T-cell (primary cell): ENCODE measurements at regions not wholly inside any gene's neighbourhood (a gene's known extent, or its start where the extent isn't known, plus 50 kb on each side); places are given as distances from the start of the nearest gene placed in this dataset.
A peak's percentile ranks its signal among the peaks of the same experiment; 100 is the strongest.

Experiments used
- ATAC-seq, 4 experiments: fragments of 200-7000 bp in 3 of 4; fragments of 150-1000 bp in 1 of 4; cut with Tn5 transposase; replicated peaks in 1 of 4; 1 replicate in 3 of 4; 2 replicates in 1 of 4; pipeline ENCODE4 v1.10.0; 2021; ENCODE audit warnings: moderate library complexity in 3 of 4, mild to moderate bottlenecking in 2 of 4, moderate number of reproducible peaks in 1 of 4
- CTCF ChIA-PET, 2 donors: fragments of 300-600 bp; sonication (Branson Sonifier 250); formaldehyde crosslinking; loops; one replicate each; lab custom pipeline; 2022; ENCODE audit warnings: antibody characterized with exemption in 2 of 2; lab: Charles Lee
- POLR2A ChIA-PET, 2 donors: fragments of 300-600 bp; sonication (Branson Sonifier 250); formaldehyde crosslinking; loops; one replicate each; lab custom pipeline; 2022; ENCODE audit warnings: antibody characterized with exemption in 2 of 2; lab: Charles Lee
- DNase-seq, 35 experiments: peaks; one replicate each; pipeline versions ENCODE4 v3.0.0 to v3.0.0-alpha.2; 2013 to 2023
- H3K27ac ChIP-seq: one replicate; pipeline ENCODE4 v1.5.1; 2013; ENCODE audit warnings: low read length
- H3K27me3 ChIP-seq, 2 experiments: replicated peaks in 1 of 2; 1 replicate in 1 of 2; 2 replicates in 1 of 2; pipeline versions ENCODE4 v1.6.1 to v1.7.0; 2013; ENCODE audit warnings: low read length in 1 of 2, mixed read lengths in 1 of 2; ENCODE audit not compliant: control insufficient read depth in 2 of 2, insufficient read depth in 2 of 2; ENCODE audit errors: extremely low read depth in 1 of 2
- H3K36me3 ChIP-seq, 2 donors: 1 replicate in 1 of 2; 2 replicates in 1 of 2; pipeline versions ENCODE4 v1.6.1 to v1.7.0; 2013; ENCODE audit warnings: low read length in 1 of 2; ENCODE audit not compliant: control insufficient read depth in 2 of 2, insufficient read depth in 1 of 2; ENCODE audit errors: extremely low read depth in 1 of 2
- H3K4me1 ChIP-seq, 2 experiments: 1 replicate in 1 of 2; 2 replicates in 1 of 2; pipeline versions ENCODE4 v1.6.1 to v1.7.0; 2013; ENCODE audit warnings: low read length in 2 of 2, mixed read lengths in 1 of 2; ENCODE audit not compliant: insufficient read depth in 2 of 2, control insufficient read depth in 1 of 2; ENCODE audit errors: extremely low read depth in 1 of 2
- H3K4me3 ChIP-seq, 2 donors: 1 replicate in 1 of 2; 2 replicates in 1 of 2; pipeline versions ENCODE4 v1.5.1 to v1.7.0; 2013; ENCODE audit warnings: mild to moderate bottlenecking in 2 of 2, low read length in 1 of 2, moderate library complexity in 1 of 2; ENCODE audit not compliant: control insufficient read depth in 1 of 2; ENCODE audit errors: extremely low read depth in 1 of 2
- H3K9me3 ChIP-seq: 2 replicates; pipeline ENCODE4 v1.7.0; 2013
- H3K27ac Mint-ChIP-seq, 2 donors: one replicate each; pipeline ENCODE4 v1.8.0; 2020 to 2021; ENCODE audit warnings: mild to moderate bottlenecking in 2 of 2, mixed read lengths in 2 of 2
- H3K27me3 Mint-ChIP-seq, 2 donors: one replicate each; pipeline ENCODE4 v1.8.0; 2021 to 2022; ENCODE audit warnings: mixed read lengths in 2 of 2
- H3K36me3 Mint-ChIP-seq: one replicate; pipeline ENCODE4 v1.8.0; 2021; ENCODE audit warnings: mixed read lengths
- H3K4me1 Mint-ChIP-seq, 3 donors: one replicate each; pipeline ENCODE4 v1.8.0; 2020 to 2022; ENCODE audit warnings: mixed read lengths in 3 of 3, mild to moderate bottlenecking in 1 of 3
- H3K4me3 Mint-ChIP-seq, 3 donors: one replicate each; pipeline ENCODE4 v1.8.0; 2020 to 2022; ENCODE audit warnings: mild to moderate bottlenecking in 3 of 3, mixed read lengths in 3 of 3, moderate library complexity in 3 of 3
- H3K9me3 Mint-ChIP-seq, 3 donors: one replicate each; pipeline ENCODE4 v1.8.0; 2020 to 2022; ENCODE audit warnings: mixed read lengths in 3 of 3
- WGBS: methylation state at CpG from one replicate; pipeline ENCODE4 v1.1.5; 2013; ENCODE audit warnings: missing lambda C conversion rate; ENCODE audit not compliant: insufficient coverage; 5-methylcytosine and 5-hydroxymethylcytosine counted together

DNA sequence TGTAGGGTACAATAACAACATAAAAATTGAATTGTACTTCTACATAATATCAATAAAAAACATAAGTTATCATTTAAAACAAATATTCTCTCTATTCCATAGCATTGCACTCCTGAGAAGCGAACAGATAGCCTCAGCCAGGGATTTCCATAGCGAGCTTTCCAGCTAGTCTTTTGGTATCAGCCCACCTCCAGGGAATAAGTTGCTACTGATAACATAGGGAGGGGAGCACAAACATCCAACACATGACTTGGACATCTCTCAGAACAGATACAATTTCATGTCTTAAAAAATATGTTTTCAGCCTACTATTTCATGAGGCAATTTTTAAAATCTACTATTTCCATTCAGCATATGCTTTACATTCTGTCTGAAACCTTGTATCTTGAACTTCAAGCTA lies 804.4 kb upstream of the RAB6C start:
- ChIA-PET CTCF (interaction anchor here in 1 of 2 donors (0.6 kb wide), 1 partner anchor 58 kb away, joined by 3 read pairs; no protein-coding TSS in a partner anchor), POLR2A (no interaction called here)
- Mint-ChIP-seq H3K9me3 (peaks cover 0 to 3% (median 0%) of the 10 kb centered on the region in 3 donors), H3K4me1 (no peaks in the 10 kb centered on the region), H3K27me3 (no peaks in the 10 kb centered on the region), H3K4me3 (no peak overlapping the region), H3K36me3 (no peaks in the 10 kb centered on the region), H3K27ac (no peak overlapping the region)
- DNase-seq (no peak), ATAC-seq (no peak)
- Histone ChIP-seq H3K4me3 (no peak overlapping the region), H3K27ac (no peak overlapping the region), H3K9me3 (no peaks in the 10 kb centered on the region), H3K27me3 (no peaks in the 10 kb centered on the region), H3K36me3 (no peaks in the 10 kb centered on the region), H3K4me1 (no peaks in the 10 kb centered on the region)
- no CpG with 5 or more reads among the region's 2 CpGs for WGBS

GRCh38 chr2:129176375-129176774 lies 803.1 kb upstream of the RAB6C start:
- H3K27me3 Mint-ChIP-seq: no peaks in the 10 kb centered on the region
- ChIA-PET POLR2A (no interaction called here), CTCF (no interaction called here)
- ATAC-seq (no peak), DNase-seq (no peak)
- H3K27ac Mint-ChIP-seq: no peak overlapping the region
- Histone ChIP-seq H3K9me3 (no peaks in the 10 kb centered on the region), H3K27me3 (no peaks in the 10 kb centered on the region), H3K4me3 (no peak overlapping the region), H3K4me1 (no peaks in the 10 kb centered on the region), H3K27ac (no peak overlapping the region), H3K36me3 (no peaks in the 10 kb centered on the region)
- H3K4me3 Mint-ChIP-seq: no peak overlapping the region
- WGBS: 67% methylated on average over 5 of the region's 5 CpGs
- no peaks in the 10 kb centered on the region for H3K4me1 Mint-ChIP-seq
- H3K9me3 Mint-ChIP-seq: peaks cover 0 to 3% (median 0%) of the 10 kb centered on the region in 3 donors
- H3K36me3 Mint-ChIP-seq: no peaks in the 10 kb centered on the region

- ChIA-PET CTCF (no interaction called here), POLR2A (no interaction called here)
- H3K4me3 Mint-ChIP-seq: no peak overlapping the region
- H3K27ac Mint-ChIP-seq: no peak overlapping the region
- ATAC-seq: no peak
- Histone ChIP-seq H3K9me3 (no peaks in the 10 kb centered on the region), H3K27ac (no peak overlapping the region), H3K27me3 (no peaks in the 10 kb centered on the region), H3K36me3 (no peaks in the 10 kb centered on the region), H3K4me1 (no peaks in the 10 kb centered on the region), H3K4me3 (no peak overlapping the region)
- H3K27me3 Mint-ChIP-seq: no peaks in the 10 kb centered on the region
- no peak for DNase-seq
- 67% methylated on average over 6 of the region's 7 CpGs for WGBS
- H3K9me3 Mint-ChIP-seq: peaks cover 0 to 3% (median 0%) of the 10 kb centered on the region in 3 donors
- H3K36me3 Mint-ChIP-seq: no peaks in the 10 kb centered on the region
- H3K4me1 Mint-ChIP-seq: no peaks in the 10 kb centered on the region
These were observed 801.1 kb upstream of the RAB6C start for GRCh38 chr2:129178356-129178755.

- ATAC-seq: peak in 1 of 4 experiments; percentile 15
- DNase-seq: no peak
- H3K36me3 ChIP-seq: no peaks in the 10 kb centered on the region
- Mint-ChIP-seq H3K4me3 (no peak overlapping the region), H3K27me3 (no peaks in the 10 kb centered on the region), H3K36me3 (no peaks in the 10 kb centered on the region), H3K9me3 (no peaks in the 10 kb centered on the region), H3K4me1 (no peaks in the 10 kb centered on the region), H3K27ac (no peak overlapping the region)
- ChIA-PET CTCF (no interaction called here), POLR2A (no interaction called here)
- H3K4me3 ChIP-seq: no peak overlapping the region
- no peak overlapping the region for H3K27ac ChIP-seq
- no peaks in the 10 kb centered on the region for H3K27me3 ChIP-seq
- no peaks in the 10 kb centered on the region for H3K4me1 ChIP-seq
- 75% methylated on average over 3 of the region's 3 CpGs for WGBS
- no peaks in the 10 kb centered on the region for H3K9me3 ChIP-seq
These were observed 800.3 kb upstream of the RAB6C start for GRCh38 chr2:129179199-129179598.

GRCh38 chr2:129180124-129180716 lies 799.2 kb upstream of the RAB6C start:
- ChIA-PET POLR2A (no interaction called here), CTCF (no interaction called here)
- no peaks in the 10 kb centered on the region for H3K36me3 Mint-ChIP-seq
- H3K4me1 Mint-ChIP-seq: no peaks in the 10 kb centered on the region
- Histone ChIP-seq H3K9me3 (no peaks in the 10 kb centered on the region), H3K27ac (no peak overlapping the region), H3K4me3 (no peak overlapping the region), H3K36me3 (no peaks in the 10 kb centered on the region), H3K4me1 (no peaks in the 10 kb centered on the region), H3K27me3 (no peaks in the 10 kb centered on the region)
- H3K9me3 Mint-ChIP-seq: no peaks in the 10 kb centered on the region
- no peak for ATAC-seq
- WGBS: 77% methylated on average over 3 of the region's 5 CpGs
- DNase-seq: no peak
- no peak overlapping the region for H3K4me3 Mint-ChIP-seq
- no peak overlapping the region for H3K27ac Mint-ChIP-seq
- H3K27me3 Mint-ChIP-seq: no peaks in the 10 kb centered on the region

DNA sequence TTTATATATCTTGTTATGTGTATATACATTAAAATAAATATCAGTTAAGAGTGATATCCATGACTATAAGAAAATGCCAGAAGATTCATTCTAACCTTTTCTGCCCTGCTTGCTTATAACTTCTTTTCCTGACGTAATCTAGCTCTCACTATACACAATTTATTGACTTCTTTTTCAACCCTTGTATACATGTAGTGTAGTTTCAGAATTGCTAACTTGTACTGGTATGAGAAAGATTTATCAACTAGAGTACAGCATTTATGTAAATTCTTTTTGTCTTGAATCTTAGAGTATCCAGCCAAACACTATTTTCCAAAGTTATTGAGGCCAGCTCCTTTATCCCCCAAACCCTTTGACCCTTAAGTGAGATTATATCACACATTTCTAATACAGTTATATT lies 798.0 kb upstream of the RAB6C start:
- Mint-ChIP-seq H3K4me3 (no peak overlapping the region), H3K27me3 (no peaks in the 10 kb centered on the region), H3K9me3 (no peaks in the 10 kb centered on the region), H3K36me3 (no peaks in the 10 kb centered on the region), H3K4me1 (no peaks in the 10 kb centered on the region), H3K27ac (no peak overlapping the region)
- ChIA-PET POLR2A (no interaction called here), CTCF (no interaction called here)
- H3K27ac ChIP-seq: no peak overlapping the region
- no CpG with 5 or more reads among the region's 1 CpG for WGBS
- H3K27me3 ChIP-seq: no peaks in the 10 kb centered on the region
- H3K4me3 ChIP-seq: no peak overlapping the region
- DNase-seq (no peak), ATAC-seq (no peak)
- no peaks in the 10 kb centered on the region for H3K4me1 ChIP-seq
- H3K9me3 ChIP-seq: no peaks in the 10 kb centered on the region
- H3K36me3 ChIP-seq: no peaks in the 10 kb centered on the region

- ChIA-PET CTCF (no interaction called here), POLR2A (no interaction called here)
- no CpG with 5 or more reads among the region's 4 CpGs for WGBS
- no peak overlapping the region for H3K27ac Mint-ChIP-seq
- DNase-seq (no peak), ATAC-seq (no peak)
- no peaks in the 10 kb centered on the region for H3K27me3 ChIP-seq
- no peaks in the 10 kb centered on the region for H3K9me3 Mint-ChIP-seq
- H3K4me3 ChIP-seq: no peak overlapping the region
- H3K4me1 Mint-ChIP-seq: no peaks in the 10 kb centered on the region
- no peaks in the 10 kb centered on the region for H3K9me3 ChIP-seq
- no peaks in the 10 kb centered on the region for H3K4me1 ChIP-seq
- H3K36me3 ChIP-seq: no peaks in the 10 kb centered on the region
- H3K27ac ChIP-seq: no peak overlapping the region
- no peaks in the 10 kb centered on the region for H3K27me3 Mint-ChIP-seq
- no peaks in the 10 kb centered on the region for H3K36me3 Mint-ChIP-seq
- no peak overlapping the region for H3K4me3 Mint-ChIP-seq
These were observed 797.5 kb upstream of the RAB6C start for GRCh38 chr2:129181963-129182362.
